Neural cell (in vitro differentiated cells): ENCODE measurements at regions not wholly inside any gene's neighbourhood (a gene's known extent, or its start where the extent isn't known, plus 50 kb on each side); places are given as distances from the start of the nearest gene placed in this dataset.

Source experiments
- H2AFZ ChIP-seq: fragments of 200-600, 300-800 bp; sonication (generic), shearing (Covaris generic); 2 replicates; pipeline ENCODE4 v1.6.0; 2014; ENCODE audit warnings: low read depth, mild to moderate bottlenecking, antibody characterized with exemption, low read length, moderate library complexity
- H3F3A ChIP-seq: fragments of 200-600 bp; shearing (Covaris generic); 2 replicates; pipeline ENCODE4 v1.6.1; 2016; ENCODE audit warnings: mild to moderate bottlenecking, moderate library complexity, mixed read lengths, antibody characterized with exemption, low read length; ENCODE audit not compliant: insufficient read depth, poor library complexity, severe bottlenecking
- H3K27ac ChIP-seq: fragments of 200-600, 300-800 bp; sonication (generic), shearing (Covaris generic); 2 replicates; pipeline ENCODE4 v1.5.1; 2014; ENCODE audit warnings: mild to moderate bottlenecking, low read length, moderate library complexity
- H3K27me3 ChIP-seq: fragments of 300-800, 200-600 bp; sonication (generic), shearing (Covaris generic); 2 replicates; pipeline ENCODE4 v1.6.0; 2014; ENCODE audit warnings: mild to moderate bottlenecking, low read depth, low read length, moderate library complexity; ENCODE audit not compliant: insufficient read depth
- H3K36me3 ChIP-seq: fragments of 300-800, 200-600 bp; sonication (generic), shearing (Covaris generic); 2 replicates; pipeline ENCODE4 v1.5.1; 2014; ENCODE audit warnings: mild to moderate bottlenecking, antibody characterized with exemption, low read length, moderate library complexity; ENCODE audit not compliant: insufficient read depth
- H3K4me2 ChIP-seq: fragments of 300-800, 200-600 bp; sonication (generic), shearing (Covaris generic); 2 replicates; pipeline ENCODE4 v1.6.0; 2014; ENCODE audit warnings: mild to moderate bottlenecking, low read length
- H3K4me3 ChIP-seq: fragments of 300-800, 200-600 bp; sonication (generic), shearing (Covaris generic); 2 replicates; pipeline ENCODE4 v1.5.1; 2014; ENCODE audit warnings: mild to moderate bottlenecking, low read length, moderate library complexity
- H3K79me2 ChIP-seq: fragments of 200-600 bp; shearing (Covaris generic); replicated peaks from 2 replicates; pipeline ENCODE4 v1.6.0; 2014; ENCODE audit warnings: mild to moderate bottlenecking, low read length, moderate library complexity; ENCODE audit not compliant: insufficient read depth
- H3K9ac ChIP-seq: fragments of 300-800, 200-600 bp; sonication (generic), shearing (Covaris generic); 2 replicates; pipeline ENCODE4 v1.6.1; 2016; ENCODE audit warnings: mild to moderate bottlenecking, low read length, mixed read lengths
- H3K9me2 ChIP-seq: fragments of 200-600 bp; shearing (Covaris generic); 2 replicates; pipeline ENCODE4 v1.6.1; 2016; ENCODE audit warnings: mild to moderate bottlenecking, low read length, mixed read lengths; ENCODE audit not compliant: insufficient read depth
- H3K9me3 ChIP-seq: fragments of 200-600, 300-800 bp; sonication (generic), shearing (Covaris generic); 2 replicates; pipeline ENCODE4 v1.6.1; 2016; ENCODE audit warnings: mild to moderate bottlenecking, mixed run types, low read length, moderate library complexity, mixed read lengths
- H4K20me1 ChIP-seq: fragments of 200-600 bp; shearing (Covaris generic); 2 replicates; pipeline ENCODE4 v1.6.1; 2016; ENCODE audit warnings: mild to moderate bottlenecking, mixed run types; ENCODE audit not compliant: insufficient read depth
- EP300 ChIP-seq: fragments of 450-650 bp; conservative IDR thresholded peaks from 2 replicates; pipeline ENCODE4 v1.6.1; 2014; ENCODE audit warnings: antibody characterized with exemption, mild to moderate bottlenecking, moderate library complexity; ENCODE audit not compliant: poor library complexity, severe bottlenecking
- EZH2 ChIP-seq: fragments of 200-600, 300-800 bp; shearing (Covaris generic), sonication (generic); IDR thresholded peaks from 2 replicates; pipeline ENCODE4 v1.6.1; 2014; ENCODE audit warnings: antibody characterized with exemption, low read length, borderline replicate concordance, mild to moderate bottlenecking; ENCODE audit not compliant: insufficient read depth, poor library complexity, severe bottlenecking
- MXI1 ChIP-seq: fragments of 450-650 bp; conservative IDR thresholded peaks from 2 replicates; pipeline ENCODE4 v1.6.1; 2014; ENCODE audit warnings: antibody characterized with exemption, mild to moderate bottlenecking; ENCODE audit not compliant: poor library complexity, severe bottlenecking
- POLR2AphosphoS5 ChIP-seq: IDR thresholded peaks from 2 replicates; pipeline ENCODE4 v1.6.1; 2012
- RAD21 ChIP-seq: fragments of 450-650 bp; conservative IDR thresholded peaks from 2 replicates; pipeline ENCODE4 v1.6.1; 2014; ENCODE audit warnings: antibody characterized with exemption, mild to moderate bottlenecking, moderate library complexity
- SMC3 ChIP-seq: fragments of 450-650 bp; conservative IDR thresholded peaks from 2 replicates; pipeline ENCODE4 v1.6.1; 2014; ENCODE audit warnings: antibody characterized with exemption, mild to moderate bottlenecking, moderate library complexity; ENCODE audit not compliant: poor library complexity
- TAF1 ChIP-seq: IDR thresholded peaks from 2 replicates; pipeline ENCODE4 v1.6.1; 2012; ENCODE audit warnings: low read depth
- TF ChIP-seq, protein P1 (sequence below): fragments of 450-650 bp; IDR thresholded peaks from 2 replicates; pipeline ENCODE4 v1.5.1; 2014; ENCODE audit warnings: antibody characterized with exemption, mild to moderate bottlenecking, moderate library complexity; ENCODE audit not compliant: poor library complexity, severe bottlenecking
- TF ChIP-seq, protein P2 (sequence below): IDR thresholded peaks from 2 replicates; pipeline ENCODE4 v1.6.1; 2012; ENCODE audit warnings: borderline replicate concordance

GRCh38 chr6:2547355-2547754 is 203.4 kb downstream of the MYLK4 start:
- H3K79me2 ChIP-seq: no peaks in the 10 kb centered on the region
- TF ChIP-seq MXI1: no peak
- TF ChIP-seq RAD21: no peak
- TF ChIP-seq, protein P1, sequence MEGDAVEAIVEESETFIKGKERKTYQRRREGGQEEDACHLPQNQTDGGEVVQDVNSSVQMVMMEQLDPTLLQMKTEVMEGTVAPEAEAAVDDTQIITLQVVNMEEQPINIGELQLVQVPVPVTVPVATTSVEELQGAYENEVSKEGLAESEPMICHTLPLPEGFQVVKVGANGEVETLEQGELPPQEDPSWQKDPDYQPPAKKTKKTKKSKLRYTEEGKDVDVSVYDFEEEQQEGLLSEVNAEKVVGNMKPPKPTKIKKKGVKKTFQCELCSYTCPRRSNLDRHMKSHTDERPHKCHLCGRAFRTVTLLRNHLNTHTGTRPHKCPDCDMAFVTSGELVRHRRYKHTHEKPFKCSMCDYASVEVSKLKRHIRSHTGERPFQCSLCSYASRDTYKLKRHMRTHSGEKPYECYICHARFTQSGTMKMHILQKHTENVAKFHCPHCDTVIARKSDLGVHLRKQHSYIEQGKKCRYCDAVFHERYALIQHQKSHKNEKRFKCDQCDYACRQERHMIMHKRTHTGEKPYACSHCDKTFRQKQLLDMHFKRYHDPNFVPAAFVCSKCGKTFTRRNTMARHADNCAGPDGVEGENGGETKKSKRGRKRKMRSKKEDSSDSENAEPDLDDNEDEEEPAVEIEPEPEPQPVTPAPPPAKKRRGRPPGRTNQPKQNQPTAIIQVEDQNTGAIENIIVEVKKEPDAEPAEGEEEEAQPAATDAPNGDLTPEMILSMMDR: no peak
- TF ChIP-seq EZH2: no peak
- no peak for TF ChIP-seq SMC3
- no peak for TF ChIP-seq EP300
- TF ChIP-seq POLR2AphosphoS5: no peak
- TF ChIP-seq TAF1: no peak
- TF ChIP-seq, protein P2, sequence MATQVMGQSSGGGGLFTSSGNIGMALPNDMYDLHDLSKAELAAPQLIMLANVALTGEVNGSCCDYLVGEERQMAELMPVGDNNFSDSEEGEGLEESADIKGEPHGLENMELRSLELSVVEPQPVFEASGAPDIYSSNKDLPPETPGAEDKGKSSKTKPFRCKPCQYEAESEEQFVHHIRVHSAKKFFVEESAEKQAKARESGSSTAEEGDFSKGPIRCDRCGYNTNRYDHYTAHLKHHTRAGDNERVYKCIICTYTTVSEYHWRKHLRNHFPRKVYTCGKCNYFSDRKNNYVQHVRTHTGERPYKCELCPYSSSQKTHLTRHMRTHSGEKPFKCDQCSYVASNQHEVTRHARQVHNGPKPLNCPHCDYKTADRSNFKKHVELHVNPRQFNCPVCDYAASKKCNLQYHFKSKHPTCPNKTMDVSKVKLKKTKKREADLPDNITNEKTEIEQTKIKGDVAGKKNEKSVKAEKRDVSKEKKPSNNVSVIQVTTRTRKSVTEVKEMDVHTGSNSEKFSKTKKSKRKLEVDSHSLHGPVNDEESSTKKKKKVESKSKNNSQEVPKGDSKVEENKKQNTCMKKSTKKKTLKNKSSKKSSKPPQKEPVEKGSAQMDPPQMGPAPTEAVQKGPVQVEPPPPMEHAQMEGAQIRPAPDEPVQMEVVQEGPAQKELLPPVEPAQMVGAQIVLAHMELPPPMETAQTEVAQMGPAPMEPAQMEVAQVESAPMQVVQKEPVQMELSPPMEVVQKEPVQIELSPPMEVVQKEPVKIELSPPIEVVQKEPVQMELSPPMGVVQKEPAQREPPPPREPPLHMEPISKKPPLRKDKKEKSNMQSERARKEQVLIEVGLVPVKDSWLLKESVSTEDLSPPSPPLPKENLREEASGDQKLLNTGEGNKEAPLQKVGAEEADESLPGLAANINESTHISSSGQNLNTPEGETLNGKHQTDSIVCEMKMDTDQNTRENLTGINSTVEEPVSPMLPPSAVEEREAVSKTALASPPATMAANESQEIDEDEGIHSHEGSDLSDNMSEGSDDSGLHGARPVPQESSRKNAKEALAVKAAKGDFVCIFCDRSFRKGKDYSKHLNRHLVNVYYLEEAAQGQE: no peak

DNA sequence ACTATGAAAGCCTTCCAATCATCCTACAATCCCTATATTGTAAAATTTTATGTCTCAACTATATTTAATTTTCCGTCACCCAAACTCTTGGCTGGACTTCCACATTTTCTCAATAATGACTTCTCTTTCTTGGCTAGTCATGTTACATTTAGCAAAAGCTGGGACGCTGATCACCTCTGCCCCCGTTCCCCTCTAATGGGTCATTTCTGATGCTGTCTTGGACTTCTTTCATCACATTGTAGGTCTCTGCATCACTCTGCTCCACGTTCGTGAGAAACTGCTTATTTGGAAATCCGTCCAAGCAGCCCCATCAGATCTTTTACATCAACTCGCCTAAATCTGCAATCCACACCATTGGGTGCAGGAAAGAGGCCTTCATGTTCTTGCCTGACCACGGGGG is 203.8 kb downstream of the MYLK4 start:
- H3K4me2 ChIP-seq: no peak overlapping the region
- no peaks in the 10 kb centered on the region for H3K9me2 ChIP-seq
- no peaks in the 10 kb centered on the region for H4K20me1 ChIP-seq
- TF ChIP-seq EZH2 (no peak), POLR2AphosphoS5 (no peak), SMC3 (no peak), RAD21 (no peak), TAF1 (no peak), EP300 (no peak), MXI1 (no peak)
- TF ChIP-seq, protein P1: no peak
- TF ChIP-seq, protein P2: no peak
- no peak overlapping the region for H3K27ac ChIP-seq
- no peak overlapping the region for H3K9ac ChIP-seq
- H2AFZ ChIP-seq: no peak overlapping the region
- H3F3A ChIP-seq: no peaks in the 10 kb centered on the region
- H3K9me3 ChIP-seq: no peaks in the 10 kb centered on the region
- H3K4me3 ChIP-seq: no peak overlapping the region
- H3K79me2 ChIP-seq: no peaks in the 10 kb centered on the region
- H3K36me3 ChIP-seq: no peaks in the 10 kb centered on the region
- H3K27me3 ChIP-seq: no peaks in the 10 kb centered on the region

More at GRCh38 chr6:2547355-2547754, 203.4 kb downstream of the MYLK4 start:
- Histone ChIP-seq H3F3A (no peaks in the 10 kb centered on the region), H3K9me2 (no peaks in the 10 kb centered on the region), H3K36me3 (no peaks in the 10 kb centered on the region), H3K4me2 (no peak overlapping the region), H3K27ac (no peak overlapping the region), H2AFZ (no peak overlapping the region), H3K4me3 (no peak overlapping the region), H3K27me3 (no peaks in the 10 kb centered on the region), H4K20me1 (no peaks in the 10 kb centered on the region), H3K9ac (no peak overlapping the region), H3K9me3 (no peaks in the 10 kb centered on the region)
